Testis (tissue), 2 donors: ENCODE measurements at regions not wholly inside any gene's neighbourhood (a gene's known extent, or its start where the extent isn't known, plus 50 kb on each side); places are given as distances from the start of the nearest gene placed in this dataset.

Experiments
- POLR2A ChIP-seq: fragments of 450-650 bp; IDR thresholded peaks from one replicate; pipeline ENCODE4 v1.6.1; 2017; ENCODE audit warnings: antibody characterized with exemption, mild to moderate bottlenecking, moderate library complexity
- TF ChIP-seq, protein P1 (sequence below), 3 experiments: fragments of 450-650 bp in 2 of 3; fragments of 200-600 bp in 1 of 3; sonication (generic) in 1 of 3; IDR thresholded peaks; one replicate each; pipeline ENCODE4 v1.5.1; 2016 to 2019; ENCODE audit warnings: antibody characterized with exemption in 3 of 3, mild to moderate bottlenecking in 2 of 3, moderate library complexity in 1 of 3

DNA sequence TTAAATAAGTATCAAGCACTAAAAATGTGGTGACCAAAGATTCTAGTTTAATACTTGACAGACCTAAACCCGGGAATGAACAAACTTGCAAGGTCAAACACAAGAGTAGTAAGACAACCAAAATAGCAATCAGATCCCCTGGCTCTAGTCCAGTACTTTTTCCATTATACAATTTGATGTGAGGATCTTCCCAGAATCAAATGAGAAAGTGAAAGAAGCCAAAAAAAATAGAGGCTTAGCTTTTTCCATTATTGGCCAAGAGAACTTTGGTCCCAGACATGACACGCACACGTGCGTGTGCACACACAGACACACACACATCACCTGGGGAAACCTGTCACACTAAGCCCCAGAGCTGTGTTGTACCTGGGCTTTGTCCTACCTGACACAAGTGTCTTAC, 300.6 kb upstream of the CDH5 start:
- no peak for TF ChIP-seq POLR2A
- TF ChIP-seq, protein P1, sequence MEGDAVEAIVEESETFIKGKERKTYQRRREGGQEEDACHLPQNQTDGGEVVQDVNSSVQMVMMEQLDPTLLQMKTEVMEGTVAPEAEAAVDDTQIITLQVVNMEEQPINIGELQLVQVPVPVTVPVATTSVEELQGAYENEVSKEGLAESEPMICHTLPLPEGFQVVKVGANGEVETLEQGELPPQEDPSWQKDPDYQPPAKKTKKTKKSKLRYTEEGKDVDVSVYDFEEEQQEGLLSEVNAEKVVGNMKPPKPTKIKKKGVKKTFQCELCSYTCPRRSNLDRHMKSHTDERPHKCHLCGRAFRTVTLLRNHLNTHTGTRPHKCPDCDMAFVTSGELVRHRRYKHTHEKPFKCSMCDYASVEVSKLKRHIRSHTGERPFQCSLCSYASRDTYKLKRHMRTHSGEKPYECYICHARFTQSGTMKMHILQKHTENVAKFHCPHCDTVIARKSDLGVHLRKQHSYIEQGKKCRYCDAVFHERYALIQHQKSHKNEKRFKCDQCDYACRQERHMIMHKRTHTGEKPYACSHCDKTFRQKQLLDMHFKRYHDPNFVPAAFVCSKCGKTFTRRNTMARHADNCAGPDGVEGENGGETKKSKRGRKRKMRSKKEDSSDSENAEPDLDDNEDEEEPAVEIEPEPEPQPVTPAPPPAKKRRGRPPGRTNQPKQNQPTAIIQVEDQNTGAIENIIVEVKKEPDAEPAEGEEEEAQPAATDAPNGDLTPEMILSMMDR (IDR thresholded peaks at IDR 0.05), result no peak
